Occipital lobe (tissue), 1 donor: ENCODE measurements at regions not wholly inside any gene's neighbourhood (a gene's known extent, or its start where the extent isn't known, plus 50 kb on each side); places are given as distances from the start of the nearest gene placed in this dataset.

Experiments used
- DNase-seq: peaks from one replicate; lab custom pipeline; 2025; lab: John Stamatoyannopoulos, UW

DNA sequence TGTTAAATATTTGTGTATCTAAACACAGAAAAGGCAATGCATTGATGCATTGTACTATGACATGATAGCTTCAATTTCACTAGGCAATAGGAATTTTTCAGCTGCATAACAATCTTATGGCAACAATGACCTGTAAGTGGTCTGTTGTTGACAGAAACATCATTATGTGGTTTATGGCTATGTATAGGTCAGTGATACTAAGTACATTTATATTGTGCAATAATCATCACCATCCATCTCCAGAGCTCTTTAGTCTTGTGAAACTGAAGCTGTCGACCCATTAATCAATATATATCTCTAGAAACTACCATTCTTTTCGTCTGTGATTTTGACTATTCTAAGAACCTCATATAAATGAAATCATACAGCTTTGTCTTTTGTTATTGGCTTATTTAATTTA, 200.1 kb upstream of the ZNF717 start:
- DNase-seq, result no peak

GRCh38 chr3:76010252-76010651, 224.9 kb upstream of the ZNF717 start:
- DNase-seq, result no peak

GRCh38 chr3:76011121-76011520, 225.8 kb upstream of the ZNF717 start:
- no peak for DNase-seq

DNA sequence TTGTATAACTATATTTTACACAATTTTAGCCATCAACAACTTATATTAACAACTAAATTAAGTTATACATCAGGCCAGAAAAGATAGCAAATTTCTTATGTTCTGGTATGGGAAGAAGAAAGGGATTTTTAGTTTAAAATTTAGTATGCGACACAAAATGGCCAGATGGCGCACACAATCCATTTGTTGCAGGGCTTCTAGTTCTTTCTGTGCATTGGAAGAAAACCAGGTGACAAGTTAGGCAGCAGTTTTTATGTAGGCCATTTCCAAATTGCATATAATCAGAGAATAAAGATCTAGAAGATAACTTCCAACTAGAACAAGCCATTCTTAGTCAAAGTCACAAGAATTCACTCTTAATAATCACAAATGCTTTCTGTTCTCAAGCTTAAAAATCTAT, 230.1 kb upstream of the ZNF717 start:
- no peak for DNase-seq

DNA sequence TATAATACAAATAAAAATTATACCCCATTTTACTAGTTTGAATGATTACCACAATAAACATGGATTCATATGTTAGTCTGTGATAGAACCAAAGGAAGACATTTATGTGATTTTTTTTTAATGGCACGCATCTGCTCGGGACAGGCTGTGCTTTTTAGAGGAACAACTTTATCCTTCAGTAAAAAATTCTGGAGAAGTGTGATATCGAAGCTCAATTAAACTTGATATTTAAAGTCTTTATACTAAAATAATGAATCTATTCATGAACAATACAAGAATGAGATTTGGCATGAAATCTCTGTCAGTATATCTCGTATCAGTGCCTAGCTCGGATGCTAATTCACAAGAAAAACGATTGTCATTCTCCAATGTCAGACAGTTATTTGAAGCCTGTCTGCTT, 230.8 kb upstream of the ZNF717 start:
- DNase-seq, result no peak

DNA sequence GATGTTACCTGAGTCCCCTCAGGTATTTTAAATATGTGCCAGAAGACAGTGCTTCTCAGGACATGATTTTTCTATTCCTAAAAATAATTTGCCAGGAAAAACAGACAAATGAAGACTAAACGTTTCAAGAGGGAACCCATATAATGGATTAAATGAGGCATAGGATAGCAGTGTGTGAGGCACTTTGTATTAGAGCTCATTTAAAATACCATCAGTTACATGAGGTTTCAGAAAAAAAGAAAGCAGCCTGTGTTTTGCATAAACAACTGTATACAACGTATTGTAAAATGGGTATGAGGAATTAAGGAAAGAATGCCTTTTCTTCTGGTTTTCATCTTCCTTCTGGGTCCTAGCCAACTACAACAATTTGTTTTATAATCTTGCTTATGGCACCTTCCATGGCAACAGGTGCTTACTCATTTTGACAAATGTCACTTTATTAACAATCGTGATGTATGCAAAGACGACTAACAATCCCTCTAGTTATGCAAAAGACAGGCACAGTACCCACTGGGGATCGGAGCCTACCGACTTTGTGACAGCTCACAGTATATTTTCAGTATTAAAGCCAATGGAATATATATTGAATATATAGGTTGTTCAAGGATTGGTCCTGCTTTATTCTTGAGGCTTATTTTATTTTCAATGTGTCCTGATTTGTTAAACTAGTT, 231.6 kb upstream of the ZNF717 start:
- DNase-seq, result no peak

GRCh38 chr3:76021376-76021775, 236.0 kb upstream of the ZNF717 start:
- no peak for DNase-seq

GRCh38 chr3:76024640-76025039, 239.3 kb upstream of the ZNF717 start:
- DNase-seq, result no peak

- DNase-seq, result no peak
Observed at GRCh38 chr3:76025561-76025960, 240.2 kb upstream of the ZNF717 start.

- no peak for DNase-seq
Observed at GRCh38 chr3:76026379-76026778, 241.0 kb upstream of the ZNF717 start.

DNA sequence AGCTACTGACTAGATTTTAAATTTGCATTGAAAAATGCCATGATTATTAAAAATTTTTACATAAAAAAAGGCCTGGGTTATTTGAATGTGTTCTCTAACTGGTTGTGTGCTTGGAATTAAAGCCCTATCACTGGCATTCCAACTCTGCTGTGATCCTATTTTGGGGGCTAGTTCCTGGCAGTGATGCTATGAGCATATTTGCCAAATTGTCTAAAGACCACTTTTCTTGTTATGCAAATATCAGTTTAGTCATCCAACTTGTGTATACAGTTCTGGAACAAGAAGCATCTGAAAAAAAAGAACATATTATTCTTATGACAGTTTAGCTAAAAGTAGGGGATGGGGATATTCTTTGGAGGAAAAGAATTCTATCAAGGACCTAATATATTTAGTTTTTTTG, 243.4 kb upstream of the ZNF717 start:
- DNase-seq, result no peak

DNA sequence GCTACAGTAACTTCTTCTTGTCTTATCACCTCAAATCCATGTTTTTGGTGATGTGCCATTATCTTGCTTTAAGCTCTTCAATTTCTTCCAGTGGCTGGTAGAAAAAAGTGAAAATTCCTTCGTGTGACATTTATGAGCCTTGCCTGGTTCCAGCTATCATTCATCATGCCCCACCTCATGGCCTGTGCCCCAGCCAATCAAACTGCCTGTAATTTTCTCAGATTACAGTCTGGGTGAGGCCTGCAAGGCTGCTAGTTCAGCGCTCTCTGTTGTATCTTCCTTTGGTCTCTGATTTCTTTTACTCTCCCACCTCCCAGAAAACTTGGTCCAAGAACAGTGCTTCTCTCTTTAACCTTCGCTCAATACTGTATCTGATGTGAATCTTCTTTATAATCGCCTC, 249.3 kb upstream of the ZNF717 start:
- DNase-seq, result no peak

- DNase-seq, result no peak
Observed at GRCh38 chr3:76035117-76035516, 249.8 kb upstream of the ZNF717 start.

DNA sequence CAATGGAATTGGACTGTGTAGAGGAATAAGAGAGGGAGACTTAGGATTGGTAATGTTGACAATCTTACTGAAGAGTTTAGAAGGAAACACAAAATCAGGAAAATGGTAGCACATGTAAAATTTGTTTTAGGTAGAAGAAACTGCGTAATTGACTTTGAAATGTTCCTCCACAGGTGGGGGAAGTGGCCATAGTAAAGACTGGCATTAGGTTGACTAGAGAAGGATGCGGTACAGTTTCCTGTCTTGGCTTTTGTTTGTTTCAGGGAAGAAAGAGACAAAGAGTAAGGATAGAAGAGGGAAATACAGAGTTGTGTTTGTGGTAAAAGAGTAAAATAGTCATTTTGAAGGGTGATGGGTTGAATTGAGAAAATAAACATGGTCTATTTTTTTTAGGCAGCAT, 253.6 kb upstream of the ZNF717 start:
- no peak for DNase-seq

DNA sequence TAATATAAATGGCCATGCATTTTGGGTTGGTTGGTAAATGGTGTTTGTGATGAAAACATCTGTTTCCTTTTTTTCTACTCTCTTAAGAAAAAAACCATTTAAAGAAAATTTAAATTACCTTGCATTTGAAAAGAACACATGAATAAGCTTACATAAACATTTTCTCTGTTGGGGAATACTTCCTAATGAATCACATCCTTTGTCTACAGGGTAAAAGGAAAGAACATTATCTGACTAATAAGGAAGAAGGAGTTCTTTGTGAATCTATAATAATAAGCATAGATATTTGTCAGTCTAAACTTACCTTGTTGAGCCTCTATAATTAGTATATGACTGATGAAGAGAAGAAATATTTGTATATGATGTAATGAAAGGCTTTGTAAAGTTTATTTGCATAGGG, 254.1 kb upstream of the ZNF717 start:
- no peak for DNase-seq

DNA sequence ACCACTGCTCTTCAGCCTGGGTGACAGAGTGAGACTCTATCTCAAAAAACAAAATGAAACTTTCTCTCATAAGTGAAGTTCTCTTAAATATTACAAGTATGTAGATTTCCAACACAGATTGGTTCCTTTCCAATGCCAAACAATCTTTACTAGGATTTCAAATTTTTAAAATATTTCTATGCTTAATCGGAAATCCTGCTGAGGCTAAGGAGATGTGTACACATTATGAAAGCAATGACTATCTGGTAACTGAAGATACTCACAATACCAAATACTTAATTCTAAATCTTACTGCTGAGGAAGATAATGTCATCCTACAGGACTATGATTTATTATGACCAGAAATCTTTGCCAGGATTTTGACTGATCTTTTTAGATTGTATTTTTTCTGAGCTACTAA, 255.6 kb upstream of the ZNF717 start:
- no peak for DNase-seq

- DNase-seq, result no peak
Observed at GRCh38 chr3:76043746-76044145, 258.4 kb upstream of the ZNF717 start.

GRCh38 chr3:76044601-76045600, 259.6 kb upstream of the ZNF717 start:
- DNase-seq, result no peak

- no peak for DNase-seq
Observed at GRCh38 chr3:76047368-76047767, 262.0 kb upstream of the ZNF717 start.

GRCh38 chr3:76049776-76050175, 264.4 kb upstream of the ZNF717 start:
- no peak for DNase-seq

- DNase-seq, result no peak
Observed at GRCh38 chr3:76051145-76051544, 265.8 kb upstream of the ZNF717 start.

GRCh38 chr3:76054404-76054803, 269.1 kb upstream of the ZNF717 start:
- DNase-seq, result no peak

DNA sequence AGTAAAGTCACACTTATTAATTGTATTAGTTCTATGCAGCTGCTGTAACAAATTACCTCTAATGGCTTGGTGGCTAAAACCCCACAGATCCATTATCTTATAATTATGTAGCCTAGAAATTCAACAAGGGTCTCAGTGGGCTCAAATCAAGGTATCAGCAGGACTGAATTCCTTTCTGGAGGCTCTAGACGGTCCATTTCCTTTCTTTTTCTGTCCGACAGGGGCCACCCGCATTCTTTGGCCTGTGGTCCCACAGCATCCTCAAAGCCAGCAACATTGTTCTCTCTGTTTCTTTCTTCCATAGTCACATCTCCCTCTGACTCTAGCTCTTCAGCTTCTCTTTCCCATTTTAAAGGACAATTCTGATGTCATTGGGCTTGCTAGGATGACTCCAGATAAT, 276.3 kb upstream of the ZNF717 start:
- DNase-seq, result no peak
